Endothelial cell of umbilical vein (primary cell): ENCODE measurements at regions not wholly inside any gene's neighbourhood (a gene's known extent, or its start where the extent isn't known, plus 50 kb on each side); places are given as distances from the start of the nearest gene placed in this dataset.

Experiments
- CTCF ChIP-seq, 2 donors: IDR thresholded peaks; 1 replicate in 1 of 2; 2 replicates in 1 of 2; pipeline ENCODE4 v1.5.1; 2011; ENCODE audit warnings: low read length in 2 of 2, mild to moderate bottlenecking in 2 of 2, moderate library complexity in 2 of 2, control low read depth in 1 of 2, inconsistent platforms in 1 of 2, low read depth in 1 of 2; ENCODE audit not compliant: insufficient read depth in 1 of 2; ENCODE audit errors: extremely low read depth in 1 of 2
- EZH2 ChIP-seq: IDR thresholded peaks from 2 replicates; pipeline ENCODE4 v1.6.1; 2012; ENCODE audit warnings: borderline replicate concordance, low read depth, mild to moderate bottlenecking, moderate library complexity, low read length, inconsistent platforms; ENCODE audit not compliant: severe bottlenecking
- FOS ChIP-seq: IDR thresholded peaks from 2 replicates; pipeline ENCODE4 v1.6.1; 2011; ENCODE audit warnings: mild to moderate bottlenecking, low read length, moderate library complexity, borderline replicate concordance; ENCODE audit not compliant: insufficient read depth
- GATA2 ChIP-seq: IDR thresholded peaks from 2 replicates; pipeline ENCODE4 v1.7.0; 2011; ENCODE audit warnings: low read depth, mild to moderate bottlenecking, moderate library complexity, mixed read lengths, low read length; ENCODE audit not compliant: insufficient read length, insufficient read depth
- JUN ChIP-seq: IDR thresholded peaks from 2 replicates; pipeline ENCODE4 v1.6.1; 2011; ENCODE audit warnings: borderline replicate concordance, low read depth; ENCODE audit not compliant: insufficient read length, insufficient read depth
- MYC ChIP-seq: IDR thresholded peaks from one replicate; pipeline ENCODE4 v1.6.1; 2011; ENCODE audit warnings: mild to moderate bottlenecking, low read depth, low read length
- POLR2A ChIP-seq: IDR thresholded peaks from 2 replicates; pipeline ENCODE4 v1.6.1; 2012; ENCODE audit warnings: low read depth, mild to moderate bottlenecking, control low read depth, low read length
- POLR2AphosphoS5 ChIP-seq: IDR thresholded peaks from 2 replicates; pipeline ENCODE4 v1.6.1; 2012; ENCODE audit warnings: low read depth, mild to moderate bottlenecking, control low read depth, low read length, moderate library complexity; ENCODE audit not compliant: insufficient read depth
- TF ChIP-seq, protein P1 (sequence below): IDR thresholded peaks from 2 replicates; pipeline ENCODE4 v1.6.1; 2011; ENCODE audit not compliant: insufficient read depth, insufficient read length

GRCh38 chr10:130843051-130843653 is 468.4 kb downstream of the TCERG1L start:
- TF ChIP-seq CTCF (IDR thresholded peaks at IDR 0.05; ENCODE audit: extremely low read depth in 1 of 2, insufficient read depth in 1 of 2, low read depth in 1 of 2, low read length in 2 of 2), result no peak
- no peak for TF ChIP-seq POLR2A
- TF ChIP-seq POLR2AphosphoS5, result no peak
- no peak for TF ChIP-seq GATA2
- no peak for TF ChIP-seq EZH2
- TF ChIP-seq, protein P1, sequence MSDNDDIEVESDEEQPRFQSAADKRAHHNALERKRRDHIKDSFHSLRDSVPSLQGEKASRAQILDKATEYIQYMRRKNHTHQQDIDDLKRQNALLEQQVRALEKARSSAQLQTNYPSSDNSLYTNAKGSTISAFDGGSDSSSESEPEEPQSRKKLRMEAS, result no peak
- no peak for TF ChIP-seq JUN
- no peak for TF ChIP-seq MYC
- TF ChIP-seq FOS, result no peak
